HUES48 (cell line): ENCODE measurements at regions not wholly inside any gene's neighbourhood (a gene's known extent, or its start where the extent isn't known, plus 50 kb on each side); places are given as distances from the start of the nearest gene placed in this dataset.
"Not testable (repeated sequence)": the region's sequence is repeated elsewhere in the genome, so short reads cannot be mapped to it uniquely, and the experiment has no call there.

Experiments used
- H3K27ac ChIP-seq: one replicate; pipeline ENCODE4 v1.7.0; 2013; ENCODE audit warnings: low read depth, low read length, inconsistent platforms
- H3K27me3 ChIP-seq: 2 replicates; pipeline ENCODE4 v1.6.1; 2013; ENCODE audit warnings: mild to moderate bottlenecking, low read length; ENCODE audit not compliant: control insufficient read depth, insufficient read depth
- H3K36me3 ChIP-seq: 2 replicates; pipeline ENCODE4 v1.6.1; 2013; ENCODE audit warnings: low read length; ENCODE audit not compliant: control insufficient read depth, insufficient read depth
- H3K4me1 ChIP-seq: 2 replicates; pipeline ENCODE4 v1.6.1; 2013; ENCODE audit warnings: mild to moderate bottlenecking, low read length; ENCODE audit not compliant: control insufficient read depth, insufficient read depth
- H3K4me3 ChIP-seq: 2 replicates; pipeline ENCODE4 v1.5.1; 2013; ENCODE audit warnings: mild to moderate bottlenecking, low read depth, low read length
- H3K9ac ChIP-seq: 2 replicates; pipeline ENCODE4 v1.6.1; 2013; ENCODE audit warnings: mild to moderate bottlenecking, low read depth, low read length, moderate library complexity
- H3K9me3 ChIP-seq: 2 replicates; pipeline ENCODE4 v1.6.1; 2013; ENCODE audit warnings: low read length; ENCODE audit not compliant: control insufficient read depth, insufficient read depth

DNA sequence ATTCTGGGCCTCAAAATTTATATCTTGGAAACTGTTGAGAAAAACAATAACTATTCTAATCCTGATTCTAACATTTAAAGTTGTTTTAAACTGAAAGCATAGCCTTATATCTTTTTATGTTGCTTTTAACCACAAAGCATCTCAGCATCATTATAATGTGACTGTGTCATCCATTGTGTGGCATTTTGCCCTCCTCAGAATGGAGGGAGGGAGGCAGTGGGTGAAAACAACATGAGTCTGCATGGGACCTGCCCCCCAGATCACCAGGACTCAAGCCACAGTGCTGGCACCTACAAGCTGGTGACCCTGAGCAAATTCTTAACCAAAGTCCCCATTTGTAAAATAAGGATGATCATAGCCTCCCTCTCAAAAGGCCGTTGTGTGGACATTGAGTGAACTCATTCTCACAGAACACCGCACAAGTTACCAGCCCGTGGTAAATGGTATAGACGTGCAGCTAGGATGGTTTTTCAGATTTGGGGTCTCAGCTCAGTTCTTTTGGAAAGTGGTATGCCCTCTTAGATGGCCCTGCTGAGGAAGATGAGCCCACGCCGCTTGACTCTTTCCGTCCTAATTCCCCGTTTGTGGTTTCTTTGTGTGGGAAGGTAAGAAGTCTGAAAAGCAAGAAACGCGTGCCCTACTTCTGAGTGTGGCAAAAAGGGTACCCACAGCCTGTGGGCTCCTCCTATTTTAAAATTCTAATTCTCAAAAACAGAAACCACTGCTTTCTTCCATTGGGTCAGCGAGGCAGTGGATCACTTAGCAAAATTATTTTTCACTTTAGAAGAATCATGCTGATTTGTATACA lies 305.0 kb upstream of the ID2 start:
- Histone ChIP-seq H3K27ac (no peak overlapping the region), H3K36me3 (no peaks in the 10 kb centered on the region), H3K4me3 (no peak overlapping the region), H3K4me1 (no peaks in the 10 kb centered on the region), H3K9me3 (no peaks in the 10 kb centered on the region), H3K27me3 (no peaks in the 10 kb centered on the region), H3K9ac (no peak overlapping the region)

DNA sequence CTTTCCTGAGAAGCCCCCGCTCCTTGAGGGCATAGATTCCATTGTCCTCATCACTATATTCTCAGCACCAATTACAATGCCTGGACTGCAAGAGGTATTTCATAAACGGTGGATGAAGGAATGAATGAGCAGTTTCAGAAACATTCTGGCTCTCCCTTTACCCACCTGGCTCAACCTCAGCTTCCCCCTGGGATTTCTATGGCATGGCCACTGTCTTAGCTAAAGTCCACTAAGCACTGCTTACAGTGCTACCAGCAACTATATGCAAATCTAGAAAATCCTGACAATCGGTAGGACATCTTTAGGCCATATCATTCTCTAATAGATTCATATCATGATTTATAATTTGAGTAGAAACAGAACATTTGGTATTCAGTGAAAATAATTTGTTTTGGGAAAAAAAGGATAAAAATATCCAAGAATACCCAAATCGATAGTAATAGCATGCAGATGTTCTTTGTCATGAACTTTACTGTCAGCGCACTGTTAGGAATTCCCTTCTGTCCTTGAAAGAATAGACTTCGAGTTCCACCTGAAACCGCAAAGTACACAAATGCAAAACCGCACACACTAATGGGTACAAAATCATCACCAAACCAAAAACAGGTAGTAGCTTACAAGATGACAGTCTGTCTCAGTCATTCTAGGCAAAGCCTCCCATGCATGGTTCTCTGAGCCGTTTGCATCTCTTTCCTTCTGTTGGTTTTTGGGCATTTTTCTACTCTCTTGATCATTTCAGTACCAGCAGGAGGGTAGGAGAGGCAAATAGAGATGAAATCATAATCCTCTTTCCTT lies 303.6 kb upstream of the ID2 start:
- Histone ChIP-seq H3K9me3 (no peaks in the 10 kb centered on the region), H3K36me3 (no peaks in the 10 kb centered on the region), H3K9ac (no peak overlapping the region), H3K27ac (no peak overlapping the region), H3K4me3 (no peak overlapping the region), H3K27me3 (no peaks in the 10 kb centered on the region), H3K4me1 (no peaks in the 10 kb centered on the region)

- H3K9ac ChIP-seq, result no peak overlapping the region
- no peaks in the 10 kb centered on the region for H3K4me1 ChIP-seq
- no peaks in the 10 kb centered on the region for H3K27me3 ChIP-seq
- no peaks in the 10 kb centered on the region for H3K36me3 ChIP-seq
- H3K4me3 ChIP-seq, result no peak overlapping the region
- no peak overlapping the region for H3K27ac ChIP-seq
- H3K9me3 ChIP-seq, result no peaks in the 10 kb centered on the region
Measured at GRCh38 chr2:8379128-8379527, 302.7 kb upstream of the ID2 start.

DNA sequence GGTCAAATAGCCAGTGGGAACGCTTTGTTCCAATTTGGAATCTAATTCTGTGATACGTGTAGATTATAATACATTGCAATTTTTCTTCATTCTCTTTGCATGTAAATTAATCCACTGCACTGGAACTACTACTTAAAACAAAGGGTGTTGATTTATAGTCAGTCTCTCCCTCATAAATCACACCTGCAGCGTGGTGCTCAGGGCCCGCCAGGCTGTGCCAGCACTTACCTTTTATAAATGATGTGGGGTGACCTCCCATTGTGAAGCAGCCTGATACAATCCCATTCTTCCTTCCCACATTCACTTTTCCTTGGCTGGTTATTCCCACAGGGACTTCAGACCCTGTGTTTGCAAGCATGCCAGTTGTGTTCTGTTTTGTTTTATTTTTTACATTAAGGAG lies 302.3 kb upstream of the ID2 start:
- Histone ChIP-seq H3K27me3 (no peaks in the 10 kb centered on the region), H3K9me3 (no peaks in the 10 kb centered on the region), H3K4me1 (no peaks in the 10 kb centered on the region), H3K36me3 (no peaks in the 10 kb centered on the region), H3K9ac (no peak overlapping the region), H3K27ac (no peak overlapping the region), H3K4me3 (no peak overlapping the region)

DNA sequence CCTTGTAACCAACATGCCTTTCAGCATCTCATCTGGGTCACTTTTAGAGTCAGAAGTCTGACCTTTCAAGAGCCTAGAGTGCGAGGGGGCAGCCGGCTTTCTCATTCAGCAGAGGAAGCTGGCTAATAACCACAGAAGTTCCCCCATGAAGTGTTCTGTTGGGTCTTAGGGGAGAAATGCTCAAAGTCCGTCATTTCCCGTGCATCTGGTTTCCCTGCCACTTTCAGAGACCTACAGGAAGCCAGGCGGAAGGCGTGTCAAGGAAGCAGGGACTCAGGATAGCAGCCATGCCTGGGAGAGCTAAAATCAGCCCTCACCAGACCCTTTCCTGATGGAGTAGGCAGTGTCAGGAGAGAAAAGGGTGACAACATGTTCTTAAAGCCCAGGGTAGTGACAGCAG lies 301.8 kb upstream of the ID2 start:
- Histone ChIP-seq H3K9me3 (no peaks in the 10 kb centered on the region), H3K4me3 (no peak overlapping the region), H3K9ac (no peak overlapping the region), H3K36me3 (no peaks in the 10 kb centered on the region), H3K4me1 (no peaks in the 10 kb centered on the region), H3K27ac (no peak overlapping the region), H3K27me3 (no peaks in the 10 kb centered on the region)

DNA sequence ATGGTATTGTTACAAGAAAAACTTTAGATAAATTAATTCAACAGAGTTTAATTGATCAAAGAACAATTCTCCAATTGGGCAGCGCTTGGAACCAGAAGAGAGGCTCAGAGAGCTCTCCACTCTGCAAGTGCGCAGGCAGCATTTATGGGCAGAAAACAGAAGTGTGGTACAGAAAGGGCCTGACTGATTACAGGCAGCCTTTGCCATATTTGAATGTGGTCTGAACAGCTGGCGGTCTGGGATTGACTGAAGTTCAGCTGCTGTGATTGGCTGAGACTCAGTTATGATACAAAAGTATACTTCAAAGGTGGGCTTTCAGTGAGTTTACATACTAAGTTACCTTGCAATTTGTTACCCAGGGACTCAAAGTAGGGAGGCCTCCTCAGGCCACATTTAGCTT lies 301.3 kb upstream of the ID2 start:
- Histone ChIP-seq H3K4me1 (no peaks in the 10 kb centered on the region), H3K27me3 (no peaks in the 10 kb centered on the region), H3K27ac (no peak overlapping the region), H3K9me3 (no peaks in the 10 kb centered on the region), H3K9ac (no peak overlapping the region), H3K36me3 (no peaks in the 10 kb centered on the region), H3K4me3 (no peak overlapping the region)

GRCh38 chr2:8382485-8382884 lies 299.4 kb upstream of the ID2 start:
- Histone ChIP-seq H3K27me3 (no peaks in the 10 kb centered on the region), H3K4me3 (no peak overlapping the region), H3K27ac (no peak overlapping the region), H3K9me3 (no peaks in the 10 kb centered on the region), H3K9ac (no peak overlapping the region), H3K4me1 (peaks cover 5% of the 10 kb centered on the region), H3K36me3 (no peaks in the 10 kb centered on the region)

GRCh38 chr2:8386748-8387147 lies 295.1 kb upstream of the ID2 start:
- H3K9ac ChIP-seq, H3K36me3 ChIP-seq, H3K27me3 ChIP-seq, H3K4me3 ChIP-seq, H3K27ac ChIP-seq, H3K9me3 ChIP-seq: not testable (repeated sequence)
- H3K4me1 ChIP-seq, result peaks cover 11% of the 10 kb centered on the region

DNA sequence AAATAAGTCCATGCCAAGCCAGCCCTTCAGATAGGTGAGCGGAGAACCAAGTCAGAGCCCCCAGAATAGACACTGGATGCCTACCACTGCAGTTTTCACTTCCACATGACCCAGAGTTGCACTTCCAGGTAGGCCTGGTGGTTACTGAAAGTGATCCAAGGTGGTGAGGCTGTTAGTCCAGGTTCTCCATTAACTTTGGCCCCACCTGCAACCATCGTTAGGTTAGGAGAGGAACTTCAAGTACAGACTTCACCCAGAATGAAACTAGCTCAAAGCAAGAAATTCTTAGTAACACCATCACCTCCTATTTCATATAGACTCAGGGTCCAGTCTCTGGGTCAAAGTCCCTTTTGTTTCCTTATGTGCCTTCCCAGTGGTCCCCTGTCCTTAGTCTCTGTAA lies 293.1 kb upstream of the ID2 start:
- H3K4me3 ChIP-seq, result no peak overlapping the region
- H3K4me1 ChIP-seq, result peaks cover 17% of the 10 kb centered on the region
- no peaks in the 10 kb centered on the region for H3K9me3 ChIP-seq
- H3K9ac ChIP-seq, result no peak overlapping the region
- H3K27me3 ChIP-seq, result 0 out of 2 replicates have a peak, but pooled peaks cover 9% of the 10 kb centered on the region
- H3K36me3 ChIP-seq, result no peaks in the 10 kb centered on the region
- H3K27ac ChIP-seq, result no peak overlapping the region

DNA sequence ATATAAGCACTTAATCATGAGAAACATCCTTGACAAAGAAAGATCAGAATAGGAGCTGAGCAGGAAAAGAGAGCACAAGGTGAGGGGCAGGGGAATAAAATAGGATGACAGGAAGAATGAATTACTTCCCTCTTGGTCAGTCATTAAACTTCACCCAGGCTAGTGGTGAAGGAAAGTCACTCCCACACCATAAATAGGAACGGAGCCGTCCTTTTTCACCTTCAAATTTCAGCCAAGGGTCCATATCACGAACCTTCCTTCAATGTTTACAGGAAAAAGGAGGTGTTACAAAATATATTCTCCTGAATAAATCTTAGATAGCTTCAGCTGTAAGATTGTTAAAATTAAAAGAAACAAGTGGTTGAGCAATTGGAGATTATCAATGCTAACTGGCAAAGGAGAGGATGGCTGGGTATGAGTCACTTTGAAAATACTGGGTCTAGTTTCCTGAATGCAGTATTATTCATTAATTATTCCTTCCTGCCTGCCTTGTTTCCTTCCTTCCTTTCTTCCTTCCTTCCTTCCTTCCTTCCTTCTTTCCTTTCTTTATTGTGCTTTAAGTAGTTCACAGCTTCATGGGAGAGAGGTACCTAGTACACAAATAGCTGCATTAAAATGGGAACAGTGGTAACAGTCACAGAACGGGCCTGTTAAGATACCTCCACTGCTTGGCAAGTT lies 292.3 kb upstream of the ID2 start:
- H3K9me3 ChIP-seq, result no peaks in the 10 kb centered on the region
- 0 out of 2 replicates have a peak, but pooled peaks cover 9% of the 10 kb centered on the region for H3K27me3 ChIP-seq
- no peaks in the 10 kb centered on the region for H3K36me3 ChIP-seq
- H3K27ac ChIP-seq, result no peak overlapping the region
- H3K4me3 ChIP-seq, result no peak overlapping the region
- H3K4me1 ChIP-seq, result peaks cover 17% of the 10 kb centered on the region
- no peak overlapping the region for H3K9ac ChIP-seq

- 0 out of 2 replicates have a peak, but pooled peaks cover 9% of the 10 kb centered on the region for H3K27me3 ChIP-seq
- H3K9me3 ChIP-seq, result no peaks in the 10 kb centered on the region
- no peaks in the 10 kb centered on the region for H3K36me3 ChIP-seq
- H3K27ac ChIP-seq, result peak overlapping the region; percentile 93
- no peak overlapping the region for H3K9ac ChIP-seq
- peaks cover 16% of the 10 kb centered on the region for H3K4me1 ChIP-seq
- no peak overlapping the region for H3K4me3 ChIP-seq
Measured at GRCh38 chr2:8391126-8391525, 290.7 kb upstream of the ID2 start.
